ENCODE measurements at regions not wholly inside any gene's neighbourhood (a gene's known extent, or its start where the extent isn't known, plus 50 kb on each side); places are given as distances from the start of the nearest gene placed in this dataset.
"Not testable (repeated sequence)": the region's sequence is repeated elsewhere in the genome, so short reads cannot be mapped to it uniquely, and the experiment has no call there.

- CTCF ChIA-PET, result interaction anchor here (1.1 to 1.5 kb wide), 3 partner anchors 10 to 105 kb away, joined by 3 to 8 read pairs (median 5); no protein-coding TSS in a partner anchor
- ATAC-seq, result no peak
- H3K4me3 Mint-ChIP-seq, result no peak overlapping the region
- no peaks in the 10 kb centered on the region for H3K36me3 Mint-ChIP-seq
- DNase-seq, result peak; percentile 9
- H3K4me1 Mint-ChIP-seq, result peaks cover 8% of the 10 kb centered on the region
- H3K9me3 Mint-ChIP-seq (ENCODE audit: low read depth), result no peaks in the 10 kb centered on the region
- peaks cover 4% of the 10 kb centered on the region for H3K27me3 Mint-ChIP-seq
- no peak overlapping the region for H3K27ac Mint-ChIP-seq
Measured at GRCh38 chr7:3143869-3144775, 100.5 kb upstream of the CARD11 start.

- H3K4me3 Mint-ChIP-seq; H3K36me3 Mint-ChIP-seq; H3K9me3 Mint-ChIP-seq (ENCODE audit: low read depth); H3K27me3 Mint-ChIP-seq; H3K27ac Mint-ChIP-seq; ATAC-seq: not testable (repeated sequence)
- DNase-seq, result peak; percentile 22
- H3K4me1 Mint-ChIP-seq, result peaks cover 12% of the 10 kb centered on the region
- CTCF ChIA-PET, result interaction anchor here (1.1 to 1.5 kb wide), 3 partner anchors 10 to 106 kb away, joined by 3 to 8 read pairs (median 5); no protein-coding TSS in a partner anchor
Measured at GRCh38 chr7:3144776-3145125, 101.1 kb upstream of the CARD11 start.

- CTCF ChIA-PET, result interaction anchor here (0.9 to 2.1 kb wide), 5 partner anchors 12 to 259 kb away, joined by 3 to 6 read pairs (median 3); no protein-coding TSS in a partner anchor
- Mint-ChIP-seq H3K36me3 (no peaks in the 10 kb centered on the region), H3K27me3 (peaks cover 2% of the 10 kb centered on the region), H3K4me1 (peaks cover 19% of the 10 kb centered on the region), H3K4me3 (no peak overlapping the region), H3K27ac (no peak overlapping the region), H3K9me3 (ENCODE audit: low read depth) (no peaks in the 10 kb centered on the region)
- ATAC-seq (no peak), DNase-seq (no peak)
Measured at GRCh38 chr7:3146571-3147226, 103.0 kb upstream of the CARD11 start.

- peaks cover 29% of the 10 kb centered on the region for H3K4me1 Mint-ChIP-seq
- not testable (repeated sequence) for ATAC-seq; H3K36me3 Mint-ChIP-seq; DNase-seq; H3K4me3 Mint-ChIP-seq; H3K27ac Mint-ChIP-seq; H3K9me3 Mint-ChIP-seq (ENCODE audit: low read depth); H3K27me3 Mint-ChIP-seq
- CTCF ChIA-PET, result interaction anchor here (0.9 to 1.3 kb wide), 2 partner anchors 79 to 82 kb away, joined by 3 to 4 read pairs; no protein-coding TSS in a partner anchor
Measured at GRCh38 chr7:3148471-3148870, 104.8 kb upstream of the CARD11 start.

- H3K27me3 Mint-ChIP-seq, result no peaks in the 10 kb centered on the region
- H3K9me3 Mint-ChIP-seq (ENCODE audit: low read depth), result no peaks in the 10 kb centered on the region
- H3K4me3 Mint-ChIP-seq, result no peak overlapping the region
- H3K27ac Mint-ChIP-seq, result no peak overlapping the region
- CTCF ChIA-PET, result interaction anchor here (0.6 to 1.2 kb wide), 3 partner anchors 17 to 284 kb away, joined by 3 read pairs; no protein-coding TSS in a partner anchor
- ATAC-seq (no peak), DNase-seq (no peak)
- H3K36me3 Mint-ChIP-seq, result no peaks in the 10 kb centered on the region
- H3K4me1 Mint-ChIP-seq, result peaks cover 39% of the 10 kb centered on the region
Measured at GRCh38 chr7:3149231-3149995, 105.7 kb upstream of the CARD11 start.

GRCh38 chr7:3150027-3150426 lies 106.4 kb upstream of the CARD11 start:
- DNase-seq (no peak), ATAC-seq (no peak)
- H3K4me3 Mint-ChIP-seq, result no peak overlapping the region
- no peak overlapping the region for H3K27ac Mint-ChIP-seq
- no peaks in the 10 kb centered on the region for H3K27me3 Mint-ChIP-seq
- peaks cover 45% of the 10 kb centered on the region for H3K4me1 Mint-ChIP-seq
- CTCF ChIA-PET, result interaction anchor here (0.6 to 1.2 kb wide), 3 partner anchors 17 to 285 kb away, joined by 3 read pairs; no protein-coding TSS in a partner anchor
- peaks cover 4% of the 10 kb centered on the region for H3K36me3 Mint-ChIP-seq
- H3K9me3 Mint-ChIP-seq (ENCODE audit: low read depth), result peaks cover 2% of the 10 kb centered on the region

GRCh38 chr7:3151784-3152183 lies 108.1 kb upstream of the CARD11 start:
- no peaks in the 10 kb centered on the region for H3K27me3 Mint-ChIP-seq
- ATAC-seq (no peak), DNase-seq (no peak)
- H3K36me3 Mint-ChIP-seq, result peaks cover 4% of the 10 kb centered on the region
- CTCF ChIA-PET, result interaction anchor here (0.8 to 2.1 kb wide), 4 partner anchors 34 to 501 kb away, joined by 4 to 11 read pairs (median 4); no protein-coding TSS in a partner anchor
- H3K27ac Mint-ChIP-seq, result no peak overlapping the region
- no peak overlapping the region for H3K4me3 Mint-ChIP-seq
- H3K4me1 Mint-ChIP-seq, result peaks cover 42% of the 10 kb centered on the region
- peaks cover 2% of the 10 kb centered on the region for H3K9me3 Mint-ChIP-seq (ENCODE audit: low read depth)

- ATAC-seq, result no peak
- H3K27ac Mint-ChIP-seq, result no peak overlapping the region
- DNase-seq, result no peak
- CTCF ChIA-PET, result interaction anchor here (2.1 kb wide), 1 partner anchor 88 kb away, joined by 11 read pairs; no protein-coding TSS in a partner anchor
- peaks cover 3% of the 10 kb centered on the region for H3K27me3 Mint-ChIP-seq
- no peak overlapping the region for H3K4me3 Mint-ChIP-seq
- H3K9me3 Mint-ChIP-seq (ENCODE audit: low read depth), result peaks cover 2% of the 10 kb centered on the region
- H3K4me1 Mint-ChIP-seq, result peaks cover 38% of the 10 kb centered on the region
- H3K36me3 Mint-ChIP-seq, result peaks cover 4% of the 10 kb centered on the region
Measured at GRCh38 chr7:3152714-3153113, 109.0 kb upstream of the CARD11 start.

GRCh38 chr7:3153118-3153517 lies 109.5 kb upstream of the CARD11 start:
- Mint-ChIP-seq H3K27me3 (peaks cover 3% of the 10 kb centered on the region), H3K27ac (no peak overlapping the region), H3K9me3 (ENCODE audit: low read depth) (peaks cover 2% of the 10 kb centered on the region), H3K4me3 (no peak overlapping the region), H3K36me3 (peaks cover 4% of the 10 kb centered on the region), H3K4me1 (peaks cover 37% of the 10 kb centered on the region)
- ATAC-seq (no peak), DNase-seq (no peak)
- CTCF ChIA-PET, result interaction anchor here (0.9 to 4.6 kb wide), 6 partner anchors 61 to 288 kb away, joined by 3 to 51 read pairs (median 19); no protein-coding TSS in a partner anchor

GRCh38 chr7:3154317-3154716 lies 110.7 kb upstream of the CARD11 start:
- Mint-ChIP-seq H3K4me1 (peaks cover 37% of the 10 kb centered on the region), H3K36me3 (peaks cover 4% of the 10 kb centered on the region), H3K27me3 (peaks cover 7% of the 10 kb centered on the region), H3K4me3 (no peak overlapping the region), H3K27ac (peak overlapping the region; percentile 22), H3K9me3 (ENCODE audit: low read depth) (peaks cover 2% of the 10 kb centered on the region)
- ATAC-seq, result peak; percentile 22
- CTCF ChIA-PET, result interaction anchor here (0.7 to 4.6 kb wide), 28 partner anchors 10 to 289 kb away, joined by 3 to 51 read pairs (median 4); no protein-coding TSS in a partner anchor
- DNase-seq, result no peak

GRCh38 chr7:3154881-3155494 lies 111.3 kb upstream of the CARD11 start:
- peak overlapping the region; percentile 22 for H3K27ac Mint-ChIP-seq
- H3K9me3 Mint-ChIP-seq (ENCODE audit: low read depth), result peaks cover 2% of the 10 kb centered on the region
- peaks cover 4% of the 10 kb centered on the region for H3K36me3 Mint-ChIP-seq
- CTCF ChIA-PET, result interaction anchor here (0.7 to 4.6 kb wide), 28 partner anchors 11 to 290 kb away, joined by 3 to 51 read pairs (median 4); no protein-coding TSS in a partner anchor
- H3K27me3 Mint-ChIP-seq, result peaks cover 7% of the 10 kb centered on the region
- peak; percentile 83 for ATAC-seq
- peaks cover 31% of the 10 kb centered on the region for H3K4me1 Mint-ChIP-seq
- peak; percentile 79 for DNase-seq
- H3K4me3 Mint-ChIP-seq, result no peak overlapping the region

- no peak for ATAC-seq
- Mint-ChIP-seq H3K27me3 (peaks cover 11% of the 10 kb centered on the region), H3K9me3 (ENCODE audit: low read depth) (peaks cover 2% of the 10 kb centered on the region), H3K36me3 (peaks cover 4% of the 10 kb centered on the region), H3K27ac (no peak overlapping the region), H3K4me3 (no peak overlapping the region), H3K4me1 (peaks cover 26% of the 10 kb centered on the region)
- DNase-seq, result no peak
- CTCF ChIA-PET, result interaction anchor here (3.0 to 4.6 kb wide), 2 partner anchors 269 to 292 kb away, joined by 20 to 24 read pairs; no protein-coding TSS in a partner anchor
Measured at GRCh38 chr7:3156508-3156907, 112.8 kb upstream of the CARD11 start.

Data from activated CD8-positive, alpha-beta memory T cell treated with anti-CD3 and anti-CD28 coated beads, Interleukin-2, amount 10 ng/mL, durations not matched to agents 7 days and 5 days (primary cell).